ENCODE measurements at regions not wholly inside any gene's neighbourhood (a gene's known extent, or its start where the extent isn't known, plus 50 kb on each side); places are given as distances from the start of the nearest gene placed in this dataset.

GRCh38 chr20:11849270-11849915 is 68.3 kb upstream of the BTBD3 start (continued):
- TF ChIP-seq CHD7 (IDR thresholded peaks at IDR 0.05; ENCODE audit: insufficient replicate concordance, low read length): no peak
- TF ChIP-seq MAFK (IDR thresholded peaks at IDR 0.05; ENCODE audit: low read depth, low read length): no peak
- TF ChIP-seq CHD1 (IDR thresholded peaks at IDR 0.05; ENCODE audit: low read depth, low read length): no peak
- TF ChIP-seq ATF3 (IDR thresholded peaks at IDR 0.05; ENCODE audit: insufficient read depth, low read depth, low read length): no peak
- no peak for TF ChIP-seq BCL11A (IDR thresholded peaks at IDR 0.05; ENCODE audit: low read depth in 2 of 2, low read length in 2 of 2)
- no peak for TF ChIP-seq RFX5 (IDR thresholded peaks at IDR 0.05; ENCODE audit: borderline replicate concordance, low read depth, low read length)
- TF ChIP-seq KDM4A (IDR thresholded peaks at IDR 0.05; ENCODE audit: low read depth, low read length, severe bottlenecking): no peak
- TF ChIP-seq PHF8 (conservative IDR thresholded peaks at IDR 0.05; ENCODE audit: low read depth, low read length): no peak
- TF ChIP-seq SP1 (IDR thresholded peaks at IDR 0.05; ENCODE audit: low read depth, low read length): no peak
- TF ChIP-seq CHD2 (IDR thresholded peaks at IDR 0.05; ENCODE audit: low read length): no peak
- no peak for TF ChIP-seq CBX5 (IDR thresholded peaks at IDR 0.05; ENCODE audit: low read depth, low read length)

All from H1 (cell line).